GM21528 (cell line): ENCODE measurements at regions not wholly inside any gene's neighbourhood (a gene's known extent, or its start where the extent isn't known, plus 50 kb on each side); places are given as distances from the start of the nearest gene placed in this dataset.

Source experiments
- ATAC-seq: cut with Tn5 transposase; IDR thresholded peaks from one replicate; pipeline ENCODE4 v1.9.1; 2021; ENCODE audit warnings: mild to moderate bottlenecking, moderate library complexity; ENCODE audit not compliant: unreplicated experiment, low FRiP score

DNA sequence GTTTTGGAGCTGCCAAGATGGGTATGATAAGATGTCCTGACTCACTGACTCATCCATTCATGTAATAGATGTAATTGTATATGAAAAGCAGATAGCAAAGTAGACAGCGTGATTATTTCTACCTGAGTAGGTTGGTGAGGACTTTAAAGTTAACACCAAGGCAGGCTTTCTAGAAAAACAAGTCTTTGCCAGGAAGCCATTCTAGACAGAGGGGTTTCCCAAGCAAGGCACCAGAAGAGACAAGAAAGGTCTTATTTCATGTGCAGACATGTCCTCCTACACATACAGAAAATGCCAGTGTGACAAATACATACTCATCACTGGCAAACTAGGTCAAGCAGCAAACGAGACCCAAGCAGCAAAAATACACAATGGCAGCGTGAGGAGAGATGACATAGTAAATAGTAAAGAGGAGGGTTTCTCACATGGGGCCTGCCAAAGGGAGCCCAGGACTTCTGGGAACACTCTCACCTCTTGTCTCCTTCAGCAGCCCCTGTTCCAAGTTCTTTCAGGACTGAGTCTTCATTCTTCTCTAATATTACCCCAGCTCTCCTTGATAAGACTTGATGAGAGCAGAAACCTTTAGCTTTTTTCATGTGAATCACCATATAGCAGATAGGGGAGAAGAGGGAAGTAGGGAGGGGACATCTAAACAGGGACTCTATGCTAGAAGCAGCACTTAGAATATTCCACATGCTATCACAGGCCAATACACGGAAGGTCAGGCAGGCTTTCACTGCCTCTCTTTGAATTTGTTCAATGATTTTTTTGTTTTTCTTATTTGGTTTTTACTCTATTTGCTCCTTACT is 114.6 kb upstream of the ATP1B1 start:
- ATAC-seq, result no peak

DNA sequence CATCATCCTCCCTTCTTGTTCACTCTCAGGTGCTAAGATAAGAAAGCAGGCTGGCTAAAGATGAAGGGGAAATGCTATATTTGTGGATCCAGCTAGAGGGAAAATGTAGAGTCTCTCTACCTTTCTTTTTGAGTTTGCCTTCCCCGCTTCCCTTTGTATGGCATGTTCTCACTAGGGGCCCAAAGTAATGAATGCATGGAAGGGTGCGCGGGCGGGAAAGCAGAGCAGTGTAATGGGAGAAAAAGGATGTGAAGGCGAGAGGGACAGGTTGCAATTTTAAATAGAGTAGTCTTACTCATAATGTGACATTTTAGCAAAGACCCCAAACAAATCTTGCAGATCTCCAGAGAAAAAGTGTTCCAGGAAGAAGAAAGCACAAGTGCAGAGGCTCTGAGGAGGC is 105.1 kb upstream of the ATP1B1 start:
- no peak for ATAC-seq

GRCh38 chr1:169003864-169004516 is 102.5 kb upstream of the ATP1B1 start:
- no peak for ATAC-seq

DNA sequence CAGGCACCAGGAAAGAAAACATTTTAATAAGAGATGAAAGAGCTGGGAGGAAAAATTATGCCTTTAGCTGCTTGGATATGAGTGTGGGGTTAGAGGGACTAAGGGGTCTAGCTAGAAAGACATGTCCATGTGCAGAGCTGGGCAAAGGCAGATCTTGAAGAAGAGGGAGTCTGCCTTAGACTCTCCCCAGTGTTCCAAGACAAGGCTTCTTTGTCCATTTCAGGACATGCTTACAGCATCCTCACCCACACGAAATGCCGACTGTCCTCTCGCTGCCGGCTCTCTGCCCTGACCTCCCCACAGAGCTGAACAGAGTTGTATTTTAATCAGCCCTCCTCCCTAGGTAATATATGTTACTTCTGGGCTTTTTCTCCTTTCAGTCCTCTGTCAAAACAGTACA is 100.7 kb upstream of the ATP1B1 start:
- ATAC-seq, result no peak

DNA sequence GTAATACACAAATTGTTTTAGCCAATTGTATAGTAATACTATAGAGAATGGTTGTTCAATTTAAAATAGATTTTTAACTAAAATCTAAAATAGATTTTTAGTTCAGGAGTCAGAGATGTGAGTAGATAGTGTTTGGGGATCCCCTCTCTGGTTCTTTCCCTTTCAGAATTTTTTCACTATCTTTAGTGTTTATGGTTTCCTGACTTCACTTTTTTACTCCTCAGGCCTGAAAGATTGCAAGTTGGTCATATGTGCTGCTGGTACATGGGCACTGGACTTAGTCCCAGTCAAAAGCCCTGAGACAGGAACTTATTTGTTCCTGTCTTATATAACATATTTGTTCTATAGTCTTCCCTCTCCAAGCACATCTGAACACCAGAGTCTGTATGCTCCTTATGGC is 96.8 kb upstream of the ATP1B1 start:
- ATAC-seq, result no peak

- no peak for ATAC-seq
Observed at GRCh38 chr1:169012416-169012815, 94.1 kb upstream of the ATP1B1 start.

GRCh38 chr1:169013821-169014220 is 92.7 kb upstream of the ATP1B1 start:
- no peak for ATAC-seq

- no peak for ATAC-seq
Observed at GRCh38 chr1:169015464-169015863, 91.0 kb upstream of the ATP1B1 start.

- ATAC-seq, result no peak
Observed at GRCh38 chr1:169018751-169019150, 87.7 kb upstream of the ATP1B1 start.

DNA sequence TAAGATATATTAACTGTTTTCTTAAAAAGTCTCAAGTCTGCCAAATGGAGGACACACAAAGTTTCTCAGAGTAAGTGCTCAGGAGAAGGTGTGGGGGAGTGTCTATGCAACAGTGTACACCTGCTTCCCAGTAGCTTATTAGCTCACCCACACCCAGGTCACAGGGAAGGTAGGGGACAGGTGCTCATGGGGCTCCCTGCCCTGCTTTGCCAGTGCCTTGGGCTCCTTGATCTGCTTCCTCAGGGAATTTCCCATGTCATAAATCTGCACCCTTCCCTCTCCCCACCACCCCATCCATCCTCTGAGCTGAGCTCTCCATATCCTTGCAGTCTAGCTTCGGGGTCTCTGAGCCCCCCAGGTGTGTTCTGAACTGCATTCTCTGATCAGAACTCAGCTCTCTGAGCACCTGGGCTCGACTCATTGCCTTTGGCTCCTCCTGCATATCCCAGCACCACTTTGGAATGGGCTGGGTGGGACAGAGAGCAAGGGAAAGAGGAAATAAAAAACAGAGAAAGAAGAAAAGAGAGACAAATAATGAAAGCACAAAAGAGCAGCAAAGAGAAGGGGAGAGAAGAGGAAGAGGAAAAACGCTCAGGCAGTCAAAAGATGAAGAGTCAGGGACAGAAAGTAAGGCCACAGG is 87.0 kb upstream of the ATP1B1 start:
- ATAC-seq, result no peak

DNA sequence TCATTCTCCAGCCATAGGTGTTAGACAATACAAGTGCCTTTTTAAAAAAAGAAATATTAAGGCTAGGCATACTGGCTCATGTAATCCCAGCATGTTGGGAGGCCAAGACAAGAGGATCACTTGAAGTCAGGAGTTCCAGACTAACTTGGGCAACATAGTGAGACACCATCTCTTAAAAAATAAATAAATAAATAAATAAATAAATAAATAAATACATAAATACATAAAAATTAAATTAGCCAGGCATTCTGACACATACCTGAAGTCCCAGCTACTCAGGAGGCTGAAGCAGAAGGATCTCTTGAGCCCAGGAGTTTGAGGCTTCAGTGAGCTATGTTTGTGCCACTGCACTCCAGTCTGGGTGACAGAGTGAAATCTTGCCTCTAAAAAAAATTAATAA is 85.8 kb upstream of the ATP1B1 start:
- no peak for ATAC-seq

DNA sequence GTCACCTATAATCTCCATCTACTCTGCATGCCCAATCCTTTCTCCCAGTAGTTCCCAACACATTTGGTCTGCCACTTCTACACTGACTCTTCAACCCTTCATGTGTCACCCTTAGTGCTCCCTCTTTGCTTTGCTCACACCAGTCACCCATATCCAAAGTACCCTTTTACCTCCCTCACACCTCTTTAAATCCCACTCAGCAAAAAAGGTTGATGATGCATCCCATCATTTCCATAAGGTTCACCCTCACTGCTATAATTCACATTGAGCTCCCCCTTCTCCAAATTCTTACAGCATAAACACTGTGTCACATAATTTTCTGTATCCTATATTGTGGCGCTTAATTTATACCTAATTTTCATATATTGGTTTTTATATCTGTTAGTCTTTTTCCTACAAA is 83.8 kb upstream of the ATP1B1 start:
- no peak for ATAC-seq

DNA sequence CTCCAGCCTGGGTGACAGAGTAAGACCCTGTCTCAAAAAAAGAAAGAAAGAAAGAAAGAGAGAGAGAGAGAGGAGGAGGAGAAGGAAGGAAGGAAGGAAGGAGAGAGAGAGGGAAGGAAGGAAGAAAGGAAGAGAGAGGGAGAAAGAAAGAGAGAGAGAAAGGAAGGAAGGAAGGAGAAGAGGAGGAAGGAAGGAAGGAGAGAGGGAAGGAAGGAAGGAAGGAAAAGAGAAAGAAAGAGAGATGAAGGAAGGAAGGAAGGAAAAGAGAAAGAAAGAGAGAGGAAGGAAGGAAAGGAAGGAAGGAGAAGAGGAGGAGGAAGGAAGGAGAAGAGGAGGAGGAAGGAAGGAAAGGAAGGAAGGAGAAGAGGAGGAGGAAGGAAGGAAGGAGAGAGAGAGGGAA is 82.2 kb upstream of the ATP1B1 start:
- ATAC-seq, result no peak

DNA sequence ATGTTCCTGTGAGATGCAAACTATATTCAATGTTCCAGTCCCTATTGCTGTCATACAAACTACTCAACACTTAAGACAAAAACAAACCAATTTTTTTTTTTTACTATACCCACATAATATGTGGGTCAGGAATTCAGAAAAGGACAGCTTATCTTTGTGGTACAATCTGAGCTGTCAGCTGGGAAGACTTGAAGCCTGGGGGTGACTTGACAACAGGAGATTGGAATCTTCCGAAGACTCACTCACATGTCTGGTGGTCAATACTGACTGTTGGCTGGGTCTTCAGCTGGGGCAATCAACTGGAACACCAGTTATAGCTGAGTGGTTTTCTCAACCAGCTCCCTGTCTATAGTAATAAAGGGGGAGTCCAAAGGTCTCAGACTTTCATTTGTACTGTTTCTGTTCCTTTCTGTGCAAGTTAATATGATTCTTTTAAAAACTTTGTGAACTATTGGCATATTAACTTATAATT is 81.7 kb upstream of the ATP1B1 start:
- ATAC-seq, result peak; percentile 90

DNA sequence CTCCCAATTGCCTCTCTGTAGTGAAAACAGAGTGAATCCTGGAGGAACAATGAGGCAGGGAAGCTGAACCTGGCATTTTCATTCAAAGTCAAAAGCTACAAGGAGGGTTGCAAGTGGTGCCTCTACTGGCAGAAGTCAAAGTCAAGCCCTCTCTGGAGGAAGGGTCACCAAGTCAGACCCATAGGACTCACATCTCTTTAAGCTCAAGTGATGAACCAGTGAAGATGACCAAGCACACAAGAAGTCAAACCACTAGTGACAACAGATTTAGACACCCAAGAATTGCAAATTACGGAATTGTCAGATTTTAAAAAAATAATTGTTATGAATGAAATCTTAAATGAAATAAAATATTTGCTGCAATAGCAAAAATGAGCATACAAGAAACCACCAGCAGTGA is 81.1 kb upstream of the ATP1B1 start:
- no peak for ATAC-seq

DNA sequence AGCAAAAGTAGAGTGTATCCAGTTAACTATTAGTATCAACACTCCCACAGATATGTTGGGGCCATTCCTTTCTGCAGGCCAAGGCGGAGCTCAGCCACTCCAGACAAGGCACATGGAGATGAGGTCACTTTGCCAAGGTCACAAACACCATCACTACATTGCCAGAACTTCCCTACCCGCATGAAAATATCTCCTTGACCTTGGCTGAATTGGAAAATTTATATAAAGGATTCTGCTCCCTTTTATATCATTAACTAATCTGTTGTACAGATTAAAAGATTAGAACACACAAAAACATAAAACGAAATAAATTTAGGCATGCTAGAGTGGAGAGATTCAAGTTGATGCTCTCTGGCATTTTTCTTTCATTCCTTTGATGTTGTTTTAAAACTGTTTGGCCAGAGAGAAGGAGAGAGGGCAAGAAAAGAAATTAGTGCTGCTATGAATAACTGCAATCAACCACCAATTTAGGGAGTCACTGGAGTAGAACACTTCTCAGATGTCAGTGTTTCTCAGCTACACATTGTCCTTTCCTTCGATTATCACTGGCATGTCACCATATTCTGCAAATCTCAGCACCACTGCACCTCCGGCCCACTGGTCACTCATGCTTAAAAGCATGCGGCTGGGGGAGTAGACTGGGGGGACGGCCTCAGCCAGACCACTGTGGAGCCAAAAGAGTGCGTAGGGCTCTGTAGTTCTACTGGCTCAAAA is 78.7 kb upstream of the ATP1B1 start:
- peak; percentile 40 for ATAC-seq

DNA sequence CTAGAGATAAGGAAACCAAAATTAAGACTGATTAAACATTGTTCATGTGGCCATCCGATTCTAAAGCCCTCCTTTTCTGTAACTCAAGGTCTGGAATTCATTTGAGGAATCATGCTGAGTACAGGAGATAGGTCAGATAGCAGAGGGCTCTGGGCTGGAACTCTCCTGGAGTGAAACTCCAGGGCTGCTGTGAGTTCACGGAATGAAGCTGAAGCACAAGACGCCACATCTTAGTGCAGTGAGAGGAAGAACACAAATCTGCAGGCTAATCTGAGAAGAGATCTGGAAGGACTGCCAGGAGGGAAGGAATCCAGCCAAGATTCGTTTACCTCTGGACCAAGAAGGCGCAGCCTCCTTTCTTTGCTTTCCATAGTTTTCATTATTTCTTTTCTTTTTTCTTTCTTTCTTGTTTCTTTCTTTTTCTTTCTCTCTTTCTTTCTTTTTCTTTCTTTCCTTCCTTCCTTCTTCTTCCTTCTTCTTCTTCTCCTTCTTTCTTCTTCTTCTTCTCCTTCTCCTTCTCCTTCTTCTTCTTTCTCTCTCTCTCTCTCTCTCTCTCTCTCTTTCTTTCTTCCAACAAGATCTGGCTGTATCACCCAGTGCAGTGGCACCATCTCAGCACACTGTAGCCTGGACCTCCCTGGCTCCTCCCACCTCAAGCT is 74.8 kb upstream of the ATP1B1 start:
- ATAC-seq, result no peak

DNA sequence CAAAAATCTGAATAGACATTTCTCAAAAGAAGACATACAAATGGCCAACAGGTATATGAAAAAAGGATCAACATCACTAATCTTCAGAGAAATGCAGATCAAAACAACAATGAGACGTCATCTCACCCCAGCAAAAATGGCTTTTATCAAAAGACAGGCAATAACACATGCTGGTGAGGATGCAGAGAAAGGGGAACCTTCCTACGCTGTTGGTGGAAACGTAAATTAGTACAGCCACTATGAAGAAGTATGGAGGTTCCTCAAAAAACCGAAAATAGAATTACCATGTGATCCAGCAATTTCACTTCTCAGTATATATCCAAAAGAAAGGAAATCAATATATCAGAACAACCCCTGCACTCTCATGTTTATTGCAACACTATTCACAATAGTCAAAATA is 65.1 kb upstream of the ATP1B1 start:
- ATAC-seq, result no peak

DNA sequence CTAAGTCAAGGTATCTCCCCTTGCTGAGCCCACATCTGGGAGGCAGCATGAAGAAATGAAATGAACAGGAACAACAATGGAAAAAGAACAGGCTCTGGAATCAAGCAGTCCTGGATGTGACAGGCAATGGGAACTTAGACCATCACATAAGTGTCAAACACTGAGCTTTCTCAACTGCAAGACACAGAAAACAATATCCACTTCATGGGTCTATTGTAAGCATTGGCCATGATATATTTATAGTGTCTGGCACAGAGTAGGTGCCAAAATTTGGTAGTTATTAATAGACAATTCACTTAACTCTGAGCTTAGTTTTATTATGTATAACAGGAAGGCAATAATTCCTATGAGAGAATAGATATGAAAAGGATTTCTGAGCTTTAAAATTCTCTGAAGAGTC is 64.1 kb upstream of the ATP1B1 start:
- ATAC-seq, result no peak

DNA sequence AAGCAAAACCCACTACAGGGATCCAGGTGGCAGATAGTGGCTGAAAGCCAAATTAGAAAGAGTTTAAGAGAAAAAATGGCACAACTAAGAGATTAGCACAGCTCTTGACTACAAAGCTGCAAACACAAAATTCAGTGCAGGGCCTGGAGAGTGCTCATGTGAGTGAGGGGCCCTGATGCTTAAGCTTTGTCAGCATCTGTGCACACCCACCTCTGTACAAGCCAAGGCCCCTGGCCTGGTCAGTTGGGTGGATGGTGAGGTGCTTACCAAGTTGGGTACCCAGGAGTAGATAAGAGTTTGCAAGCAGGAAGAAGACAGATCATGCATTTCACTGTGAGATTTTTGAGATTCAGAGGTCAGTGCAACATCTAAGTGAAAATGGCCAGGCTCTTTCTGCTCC is 62.7 kb upstream of the ATP1B1 start:
- ATAC-seq, result peak; percentile 5

- peak; percentile 93 for ATAC-seq
Observed at GRCh38 chr1:169044296-169044695, 62.2 kb upstream of the ATP1B1 start.
